ENCODE measurements at regions not wholly inside any gene's neighbourhood (a gene's known extent, or its start where the extent isn't known, plus 50 kb on each side); places are given as distances from the start of the nearest gene placed in this dataset.

DNA sequence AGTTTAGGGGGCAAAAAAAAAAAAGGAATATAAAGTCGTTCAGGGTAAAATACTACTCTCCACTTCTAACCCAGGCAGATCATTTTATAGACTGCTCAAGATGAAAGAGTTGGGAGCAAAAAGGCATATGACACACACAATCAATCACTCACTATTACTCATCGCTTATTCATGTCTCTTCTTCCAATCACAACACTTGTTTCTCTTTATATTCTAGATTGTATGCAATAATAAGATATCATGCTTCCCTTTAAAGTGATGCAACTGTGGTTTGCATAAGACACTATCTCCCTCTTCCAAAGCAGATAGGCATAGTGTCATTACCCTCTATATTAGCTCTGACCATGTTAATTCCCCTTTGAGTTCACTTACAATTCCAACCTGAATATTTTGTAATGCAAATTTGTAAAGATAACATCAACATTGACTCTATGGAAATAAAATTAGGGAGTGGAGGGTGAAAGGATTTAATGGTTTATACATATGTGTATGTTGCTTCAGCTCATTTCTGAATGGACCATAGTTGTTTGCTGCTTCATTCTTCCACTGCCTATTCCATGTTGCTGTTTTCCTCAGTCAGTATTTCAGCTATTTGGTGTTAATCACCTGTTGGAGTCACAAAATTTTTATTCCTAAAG lies 154.9 kb upstream of the EPHA5 start:
- H3K4me3 ChIP-seq (ENCODE audit: low read length) = no peak overlapping the region
- no peak for DNase-seq (ENCODE audit: low read depth)
- TF ChIP-seq, protein P1, sequence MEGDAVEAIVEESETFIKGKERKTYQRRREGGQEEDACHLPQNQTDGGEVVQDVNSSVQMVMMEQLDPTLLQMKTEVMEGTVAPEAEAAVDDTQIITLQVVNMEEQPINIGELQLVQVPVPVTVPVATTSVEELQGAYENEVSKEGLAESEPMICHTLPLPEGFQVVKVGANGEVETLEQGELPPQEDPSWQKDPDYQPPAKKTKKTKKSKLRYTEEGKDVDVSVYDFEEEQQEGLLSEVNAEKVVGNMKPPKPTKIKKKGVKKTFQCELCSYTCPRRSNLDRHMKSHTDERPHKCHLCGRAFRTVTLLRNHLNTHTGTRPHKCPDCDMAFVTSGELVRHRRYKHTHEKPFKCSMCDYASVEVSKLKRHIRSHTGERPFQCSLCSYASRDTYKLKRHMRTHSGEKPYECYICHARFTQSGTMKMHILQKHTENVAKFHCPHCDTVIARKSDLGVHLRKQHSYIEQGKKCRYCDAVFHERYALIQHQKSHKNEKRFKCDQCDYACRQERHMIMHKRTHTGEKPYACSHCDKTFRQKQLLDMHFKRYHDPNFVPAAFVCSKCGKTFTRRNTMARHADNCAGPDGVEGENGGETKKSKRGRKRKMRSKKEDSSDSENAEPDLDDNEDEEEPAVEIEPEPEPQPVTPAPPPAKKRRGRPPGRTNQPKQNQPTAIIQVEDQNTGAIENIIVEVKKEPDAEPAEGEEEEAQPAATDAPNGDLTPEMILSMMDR (conservative IDR thresholded peaks at IDR 0.05; ENCODE audit: low read depth, low read length) = no peak

DNA sequence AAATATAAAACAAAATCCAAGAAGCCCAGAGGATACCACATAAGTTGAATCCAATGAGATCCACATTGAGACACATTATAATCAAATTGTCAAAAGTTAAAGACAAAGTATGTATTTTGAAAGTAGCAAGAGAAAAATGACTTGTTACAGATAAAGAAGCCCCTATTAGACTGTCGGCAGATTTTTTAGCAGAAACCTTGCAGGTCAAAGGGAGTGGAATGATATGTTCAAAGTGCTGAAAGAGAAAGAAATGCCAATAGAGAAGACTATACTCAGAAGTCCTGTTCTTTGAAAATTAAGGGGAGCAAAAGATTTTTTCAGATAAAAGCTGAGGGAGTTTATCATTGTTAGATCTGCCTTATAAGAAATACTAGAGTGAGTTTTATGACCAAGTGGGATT lies 148.9 kb upstream of the EPHA5 start:
- TF ChIP-seq, protein P1 (conservative IDR thresholded peaks at IDR 0.05; ENCODE audit: low read depth, low read length) = no peak
- no peak for DNase-seq (ENCODE audit: low read depth)
- no peak overlapping the region for H3K4me3 ChIP-seq (ENCODE audit: low read length)

DNA sequence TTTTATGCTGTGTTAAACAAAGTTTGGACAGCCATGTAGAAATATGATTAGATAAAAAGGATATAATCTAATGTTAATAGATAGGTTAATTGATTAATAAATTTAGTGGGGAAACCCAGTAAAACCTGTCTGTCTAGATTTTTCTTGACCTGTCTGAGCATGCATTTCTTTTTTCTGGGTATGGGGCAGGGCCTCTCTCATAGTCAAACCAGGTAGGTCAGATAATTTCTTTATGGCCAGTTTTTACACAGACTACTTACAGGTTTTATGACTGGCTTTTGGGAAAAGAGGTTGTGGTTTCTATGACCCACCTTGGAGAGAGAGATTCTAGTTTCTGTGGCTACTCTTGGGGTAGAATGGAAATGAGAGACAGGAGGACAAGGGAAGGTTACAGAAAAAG lies 135.6 kb upstream of the EPHA5 start:
- DNase-seq (ENCODE audit: low read depth) = no peak
- TF ChIP-seq, protein P1 (conservative IDR thresholded peaks at IDR 0.05; ENCODE audit: low read depth, low read length) = no peak
- H3K4me3 ChIP-seq (ENCODE audit: low read length) = no peak overlapping the region

DNA sequence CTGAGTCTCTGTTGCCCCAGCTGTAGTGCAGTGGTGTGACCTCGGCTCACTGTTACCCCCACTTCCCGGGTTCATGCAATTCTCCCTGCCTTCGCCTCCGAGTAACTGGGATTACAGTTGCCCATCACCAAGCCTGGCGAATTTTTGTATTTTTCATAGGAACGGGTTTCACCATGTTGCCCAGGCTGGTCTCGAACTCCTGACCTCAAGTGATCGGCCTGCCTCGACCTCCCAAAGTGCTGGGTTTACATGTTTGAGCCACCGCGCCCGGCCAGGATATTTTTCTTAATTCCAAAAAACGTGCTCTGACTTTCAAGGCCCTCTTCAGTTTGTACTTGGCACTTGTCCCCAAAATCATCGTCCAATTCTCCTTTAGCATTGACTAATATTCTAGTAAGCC lies 129.2 kb upstream of the EPHA5 start:
- TF ChIP-seq, protein P1 (conservative IDR thresholded peaks at IDR 0.05; ENCODE audit: low read depth, low read length) = no peak
- no peak overlapping the region for H3K4me3 ChIP-seq (ENCODE audit: low read length)
- no peak for DNase-seq (ENCODE audit: low read depth)

GRCh38 chr4:65798498-65799127 lies 128.3 kb upstream of the EPHA5 start:
- H3K4me3 ChIP-seq (ENCODE audit: low read length) = no peak overlapping the region
- TF ChIP-seq, protein P1 (conservative IDR thresholded peaks at IDR 0.05; ENCODE audit: low read depth, low read length) = no peak
- DNase-seq (ENCODE audit: low read depth) = no peak

DNA sequence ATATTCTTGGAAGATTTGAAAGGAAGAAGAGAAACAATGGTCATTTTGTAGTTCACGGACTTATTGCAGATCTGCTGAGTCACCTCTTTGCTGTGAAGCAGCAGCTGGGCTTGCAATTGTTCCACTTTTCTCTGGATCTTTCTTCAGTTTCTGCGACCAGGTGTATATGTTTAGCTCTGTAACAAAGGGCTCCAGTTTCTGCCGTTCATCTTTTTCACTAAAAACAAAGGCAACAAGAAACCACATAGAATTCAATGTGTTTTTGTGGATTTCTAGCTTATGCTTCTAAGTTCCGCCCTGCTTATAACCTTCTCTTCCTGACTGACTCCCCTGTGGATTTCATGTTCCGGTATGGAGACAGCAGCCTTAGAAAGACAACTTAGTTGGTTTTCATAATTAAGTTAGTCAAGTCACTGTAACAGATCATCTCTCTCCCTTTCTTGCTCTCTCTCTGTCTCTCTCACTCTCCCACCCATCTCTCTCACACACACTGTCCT lies 121.6 kb upstream of the EPHA5 start:
- TF ChIP-seq, protein P1 (conservative IDR thresholded peaks at IDR 0.05; ENCODE audit: low read depth, low read length) = no peak
- no peak for DNase-seq (ENCODE audit: low read depth)
- no peak overlapping the region for H3K4me3 ChIP-seq (ENCODE audit: low read length)

Data from retinal pigment epithelial cell (primary cell).